WTC11 (cell line): ENCODE measurements at regions not wholly inside any gene's neighbourhood (a gene's known extent, or its start where the extent isn't known, plus 50 kb on each side); places are given as distances from the start of the nearest gene placed in this dataset.

ENCODE experiments used
- ESRRA ChIP-seq: sonication (generic); formaldehyde crosslinking; IDR thresholded peaks from 2 replicates; pipeline ENCODE4 v1.8.1; 2022; ENCODE audit warnings: mild to moderate bottlenecking, missing genetic modification reagents, borderline replicate concordance
- ETV6 ChIP-seq: sonication (generic); formaldehyde crosslinking; IDR thresholded peaks from 2 replicates; pipeline ENCODE4 v1.8.1; 2022; ENCODE audit warnings: mild to moderate bottlenecking, missing genetic modification reagents
- ZBTB21 ChIP-seq: sonication (generic); formaldehyde crosslinking; IDR thresholded peaks from 2 replicates; pipeline ENCODE4 v1.8.1; 2023; ENCODE audit warnings: mild to moderate bottlenecking, missing genetic modification reagents, borderline replicate concordance
- TF ChIP-seq, protein P1 (sequence below): fragments of 200-600 bp; IDR thresholded peaks from 2 replicates; pipeline ENCODE4 v1.8.0; 2022; ENCODE audit warnings: antibody characterized with exemption
- TF ChIP-seq, protein P2 (sequence below): sonication (generic); formaldehyde crosslinking; conservative IDR thresholded peaks from 2 replicates; pipeline ENCODE4 v1.8.1; 2022; ENCODE audit warnings: mild to moderate bottlenecking, missing genetic modification reagents
- TF ChIP-seq, protein P3 (sequence below): sonication (generic); formaldehyde crosslinking; IDR thresholded peaks from 2 replicates; pipeline ENCODE4 v1.8.0; 2022; ENCODE audit warnings: mild to moderate bottlenecking, missing genetic modification reagents

DNA sequence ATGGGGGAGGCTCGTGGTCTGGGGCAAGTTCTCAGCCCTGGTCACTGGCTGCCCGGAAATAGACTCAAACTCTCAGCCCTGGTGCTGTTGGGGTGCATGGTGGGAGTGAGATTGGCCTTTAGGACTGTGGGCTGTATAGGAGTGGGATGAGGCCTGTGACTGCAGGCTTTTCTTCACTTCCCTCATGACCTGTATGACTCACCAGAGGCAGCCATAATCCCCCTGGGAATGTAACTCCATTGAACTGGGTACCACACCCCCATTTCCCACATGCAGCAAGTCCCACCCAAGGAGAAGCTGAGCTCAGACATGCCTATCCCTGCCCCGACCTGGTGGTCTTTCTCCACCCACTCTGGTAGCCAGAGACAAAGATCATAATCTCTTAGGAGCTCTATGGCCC lies 177.7 kb upstream of the OSR1 start:
- no peak for TF ChIP-seq ZBTB21
- TF ChIP-seq, protein P1, sequence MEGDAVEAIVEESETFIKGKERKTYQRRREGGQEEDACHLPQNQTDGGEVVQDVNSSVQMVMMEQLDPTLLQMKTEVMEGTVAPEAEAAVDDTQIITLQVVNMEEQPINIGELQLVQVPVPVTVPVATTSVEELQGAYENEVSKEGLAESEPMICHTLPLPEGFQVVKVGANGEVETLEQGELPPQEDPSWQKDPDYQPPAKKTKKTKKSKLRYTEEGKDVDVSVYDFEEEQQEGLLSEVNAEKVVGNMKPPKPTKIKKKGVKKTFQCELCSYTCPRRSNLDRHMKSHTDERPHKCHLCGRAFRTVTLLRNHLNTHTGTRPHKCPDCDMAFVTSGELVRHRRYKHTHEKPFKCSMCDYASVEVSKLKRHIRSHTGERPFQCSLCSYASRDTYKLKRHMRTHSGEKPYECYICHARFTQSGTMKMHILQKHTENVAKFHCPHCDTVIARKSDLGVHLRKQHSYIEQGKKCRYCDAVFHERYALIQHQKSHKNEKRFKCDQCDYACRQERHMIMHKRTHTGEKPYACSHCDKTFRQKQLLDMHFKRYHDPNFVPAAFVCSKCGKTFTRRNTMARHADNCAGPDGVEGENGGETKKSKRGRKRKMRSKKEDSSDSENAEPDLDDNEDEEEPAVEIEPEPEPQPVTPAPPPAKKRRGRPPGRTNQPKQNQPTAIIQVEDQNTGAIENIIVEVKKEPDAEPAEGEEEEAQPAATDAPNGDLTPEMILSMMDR = no peak
- no peak for TF ChIP-seq ETV6
- TF ChIP-seq ESRRA (CRISPR knock-in tag) = no peak
- TF ChIP-seq, protein P2, sequence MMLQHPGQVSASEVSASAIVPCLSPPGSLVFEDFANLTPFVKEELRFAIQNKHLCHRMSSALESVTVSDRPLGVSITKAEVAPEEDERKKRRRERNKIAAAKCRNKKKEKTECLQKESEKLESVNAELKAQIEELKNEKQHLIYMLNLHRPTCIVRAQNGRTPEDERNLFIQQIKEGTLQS = no peak
- TF ChIP-seq, protein P3, sequence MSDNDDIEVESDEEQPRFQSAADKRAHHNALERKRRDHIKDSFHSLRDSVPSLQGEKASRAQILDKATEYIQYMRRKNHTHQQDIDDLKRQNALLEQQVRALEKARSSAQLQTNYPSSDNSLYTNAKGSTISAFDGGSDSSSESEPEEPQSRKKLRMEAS (CRISPR knock-in tag) = no peak
